Activated T-cell treated with anti-CD3 and anti-CD28 coated beads, Interleukin-2, amount 50 U/mL, for 4 hours (primary cell): ENCODE measurements at regions not wholly inside any gene's neighbourhood (a gene's known extent, or its start where the extent isn't known, plus 50 kb on each side); places are given as distances from the start of the nearest gene placed in this dataset.

Experiments used
- ATAC-seq, 2 donors: fragments of 200-7000 bp; cut with Tn5 transposase; one replicate each; pipeline ENCODE4 v1.10.0; 2021
- DNase-seq: peaks from one replicate; pipeline ENCODE4 v3.0.0-alpha.2; 2020
- H3K27me3 Mint-ChIP-seq: one replicate; pipeline ENCODE4 v1.8.0; 2021; ENCODE audit warnings: low read depth, mixed read lengths
- H3K36me3 Mint-ChIP-seq: one replicate; pipeline ENCODE4 v1.8.0; 2022; ENCODE audit warnings: mixed read lengths; ENCODE audit not compliant: insufficient read depth
- H3K4me1 Mint-ChIP-seq: one replicate; pipeline ENCODE4 v1.8.0; 2021; ENCODE audit warnings: low read depth, mixed read lengths
- H3K4me3 Mint-ChIP-seq: one replicate; pipeline ENCODE4 v1.8.0; 2021; ENCODE audit warnings: mild to moderate bottlenecking, moderate library complexity, mixed read lengths
- H3K9me3 Mint-ChIP-seq: one replicate; pipeline ENCODE4 v1.8.0; 2021; ENCODE audit warnings: mixed read lengths

GRCh38 chr7:25911738-25912607 lies 240.0 kb upstream of the NFE2L3 start:
- no peak overlapping the region for H3K4me3 Mint-ChIP-seq
- H3K9me3 Mint-ChIP-seq: no peaks in the 10 kb centered on the region
- no peak for ATAC-seq
- peaks cover 3% of the 10 kb centered on the region for H3K4me1 Mint-ChIP-seq
- H3K36me3 Mint-ChIP-seq: peaks cover 1% of the 10 kb centered on the region
- H3K27me3 Mint-ChIP-seq: peaks cover 24% of the 10 kb centered on the region
- no peak for DNase-seq

GRCh38 chr7:25913598-25914224 lies 238.3 kb upstream of the NFE2L3 start:
- peaks cover 1% of the 10 kb centered on the region for H3K36me3 Mint-ChIP-seq
- no peak for ATAC-seq
- peaks cover 11% of the 10 kb centered on the region for H3K9me3 Mint-ChIP-seq
- DNase-seq: no peak
- no peak overlapping the region for H3K4me3 Mint-ChIP-seq
- peaks cover 3% of the 10 kb centered on the region for H3K4me1 Mint-ChIP-seq
- peaks cover 18% of the 10 kb centered on the region for H3K27me3 Mint-ChIP-seq

- ATAC-seq (no peak), DNase-seq (no peak)
- Mint-ChIP-seq H3K4me3 (no peak overlapping the region), H3K4me1 (peaks cover 2% of the 10 kb centered on the region), H3K27me3 (peaks cover 21% of the 10 kb centered on the region), H3K9me3 (peaks cover 13% of the 10 kb centered on the region), H3K36me3 (no peaks in the 10 kb centered on the region)
Measured at GRCh38 chr7:25918731-25919130, 233.3 kb upstream of the NFE2L3 start.

- no peak for ATAC-seq
- no peak for DNase-seq
- no peak overlapping the region for H3K4me3 Mint-ChIP-seq
- no peaks in the 10 kb centered on the region for H3K4me1 Mint-ChIP-seq
- H3K27me3 Mint-ChIP-seq: peaks cover 11% of the 10 kb centered on the region
- H3K36me3 Mint-ChIP-seq: no peaks in the 10 kb centered on the region
- peaks cover 13% of the 10 kb centered on the region for H3K9me3 Mint-ChIP-seq
Measured at GRCh38 chr7:25922296-25922695, 229.7 kb upstream of the NFE2L3 start.

- Mint-ChIP-seq H3K4me3 (no peak overlapping the region), H3K36me3 (no peaks in the 10 kb centered on the region), H3K27me3 (peaks cover 23% of the 10 kb centered on the region), H3K4me1 (no peaks in the 10 kb centered on the region), H3K9me3 (peaks cover under 1% of the 10 kb centered on the region)
- ATAC-seq (no peak), DNase-seq (no peak)
Measured at GRCh38 chr7:25923741-25924460, 228.1 kb upstream of the NFE2L3 start.

- H3K9me3 Mint-ChIP-seq: no peaks in the 10 kb centered on the region
- DNase-seq (no peak), ATAC-seq (no peak)
- peaks cover 34% of the 10 kb centered on the region for H3K27me3 Mint-ChIP-seq
- H3K36me3 Mint-ChIP-seq: no peaks in the 10 kb centered on the region
- H3K4me3 Mint-ChIP-seq: no peak overlapping the region
- no peaks in the 10 kb centered on the region for H3K4me1 Mint-ChIP-seq
Measured at GRCh38 chr7:25926009-25926408, 226.0 kb upstream of the NFE2L3 start.

- Mint-ChIP-seq H3K4me1 (no peaks in the 10 kb centered on the region), H3K4me3 (no peak overlapping the region), H3K9me3 (no peaks in the 10 kb centered on the region), H3K36me3 (no peaks in the 10 kb centered on the region), H3K27me3 (peaks cover 35% of the 10 kb centered on the region)
- DNase-seq (no peak), ATAC-seq (no peak)
Measured at GRCh38 chr7:25926451-25926850, 225.5 kb upstream of the NFE2L3 start.

- DNase-seq (no peak), ATAC-seq (no peak)
- no peaks in the 10 kb centered on the region for H3K4me1 Mint-ChIP-seq
- H3K36me3 Mint-ChIP-seq: no peaks in the 10 kb centered on the region
- no peaks in the 10 kb centered on the region for H3K9me3 Mint-ChIP-seq
- peaks cover 35% of the 10 kb centered on the region for H3K27me3 Mint-ChIP-seq
- H3K4me3 Mint-ChIP-seq: no peak overlapping the region
Measured at GRCh38 chr7:25926891-25927625, 224.9 kb upstream of the NFE2L3 start.

- Mint-ChIP-seq H3K4me1 (no peaks in the 10 kb centered on the region), H3K9me3 (peaks cover 1% of the 10 kb centered on the region), H3K36me3 (no peaks in the 10 kb centered on the region), H3K4me3 (no peak overlapping the region), H3K27me3 (peaks cover 29% of the 10 kb centered on the region)
- ATAC-seq (no peak), DNase-seq (no peak)
Measured at GRCh38 chr7:25927626-25927978, 224.4 kb upstream of the NFE2L3 start.

- Mint-ChIP-seq H3K36me3 (no peaks in the 10 kb centered on the region), H3K27me3 (peaks cover 33% of the 10 kb centered on the region), H3K4me1 (no peaks in the 10 kb centered on the region), H3K4me3 (no peak overlapping the region), H3K9me3 (peaks cover 13% of the 10 kb centered on the region)
- DNase-seq (no peak), ATAC-seq (no peak)
Measured at GRCh38 chr7:25928549-25929330, 223.3 kb upstream of the NFE2L3 start.

- ATAC-seq (no peak), DNase-seq (no peak)
- Mint-ChIP-seq H3K4me3 (no peak overlapping the region), H3K36me3 (no peaks in the 10 kb centered on the region), H3K4me1 (no peaks in the 10 kb centered on the region), H3K9me3 (peaks cover 20% of the 10 kb centered on the region), H3K27me3 (peaks cover 37% of the 10 kb centered on the region)
Measured at GRCh38 chr7:25929448-25929847, 222.6 kb upstream of the NFE2L3 start.

- no peaks in the 10 kb centered on the region for H3K36me3 Mint-ChIP-seq
- H3K4me3 Mint-ChIP-seq: no peak overlapping the region
- ATAC-seq: no peak
Measured at GRCh38 chr7:25930492-25931048, 221.4 kb upstream of the NFE2L3 start.

GRCh38 chr7:25931156-25931555 lies 220.8 kb upstream of the NFE2L3 start:
- Mint-ChIP-seq H3K4me1 (no peaks in the 10 kb centered on the region), H3K9me3 (peaks cover 28% of the 10 kb centered on the region), H3K27me3 (peaks cover 44% of the 10 kb centered on the region), H3K4me3 (no peak overlapping the region), H3K36me3 (no peaks in the 10 kb centered on the region)
- ATAC-seq (no peak), DNase-seq (no peak)

More at GRCh38 chr7:25930492-25931048, 221.4 kb upstream of the NFE2L3 start:
- DNase-seq: no peak
- Mint-ChIP-seq H3K9me3 (peaks cover 28% of the 10 kb centered on the region), H3K4me1 (no peaks in the 10 kb centered on the region), H3K27me3 (peaks cover 47% of the 10 kb centered on the region)
